Frontal cortex (tissue), 3 donors: ENCODE measurements at regions not wholly inside any gene's neighbourhood (a gene's known extent, or its start where the extent isn't known, plus 50 kb on each side); places are given as distances from the start of the nearest gene placed in this dataset.

Experiments
- DNase-seq, 2 donors: peaks; one replicate each; pipeline ENCODE4 v3.0.0; 2012; ENCODE audit warnings: low spot score in 2 of 2
- FAIRE-seq: peaks from 2 replicates; lab custom pipeline; 2012; peaks lifted over from hg19 to GRCh38; lab: Jason Lieb, UNC
- donor health status: control.
- donor health status: control.
- donor health status: control.

- FAIRE-seq (no peak), DNase-seq (no peak)
Measured at GRCh38 chr4:125082729-125083417, 231.9 kb upstream of the FAT4 start.

GRCh38 chr4:125072269-125072668 lies 242.5 kb upstream of the FAT4 start:
- no peak for FAIRE-seq

DNA sequence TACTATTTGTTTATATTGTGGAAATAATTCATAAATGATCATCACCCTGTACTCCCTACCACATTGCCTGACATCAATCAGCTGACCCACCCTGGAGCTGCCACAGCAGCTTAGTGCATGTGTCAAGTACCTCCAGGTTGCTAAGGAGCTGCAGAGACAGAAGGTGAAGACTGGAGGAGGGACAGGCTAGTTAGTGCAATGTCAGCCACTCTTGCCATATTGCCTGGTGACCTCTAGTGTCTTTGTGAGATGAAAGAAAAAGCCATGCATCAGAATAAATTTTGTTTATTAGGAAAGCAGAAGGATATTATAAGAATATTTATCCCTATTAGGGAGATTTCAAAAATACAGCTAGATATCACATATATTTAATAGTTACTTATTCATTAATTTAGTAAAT lies 243.9 kb upstream of the FAT4 start:
- FAIRE-seq, result no peak
- no peak for DNase-seq

More at GRCh38 chr4:125072269-125072668, 242.5 kb upstream of the FAT4 start:
- no peak for DNase-seq

GRCh38 chr4:125062115-125063050 lies 252.4 kb upstream of the FAT4 start:
- DNase-seq, result no peak
- FAIRE-seq, result no peak

- FAIRE-seq (no peak), DNase-seq (no peak)
Measured at GRCh38 chr4:125060376-125060775, 254.4 kb upstream of the FAT4 start.

DNA sequence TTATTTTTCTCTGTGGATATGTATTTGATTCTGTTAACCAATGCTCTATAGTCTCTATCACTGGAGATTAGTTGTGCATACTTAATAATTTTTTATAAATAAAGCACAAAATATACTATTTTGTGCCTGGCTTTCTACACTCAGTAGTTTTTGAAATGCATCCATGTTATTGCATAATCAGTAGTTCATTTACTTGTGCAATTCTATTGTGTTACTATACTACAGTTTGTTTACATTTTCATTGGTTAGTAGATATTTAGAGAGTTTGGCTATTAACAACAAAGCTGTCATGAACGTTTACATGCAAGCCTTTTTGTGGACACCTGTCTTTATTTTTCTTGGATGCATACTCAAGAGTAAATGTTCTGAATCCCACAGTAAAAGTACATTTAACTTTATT lies 265.0 kb upstream of the FAT4 start:
- no peak for FAIRE-seq
- no peak for DNase-seq

GRCh38 chr4:125045311-125045710 lies 269.4 kb upstream of the FAT4 start:
- FAIRE-seq, result no peak
- DNase-seq, result no peak

DNA sequence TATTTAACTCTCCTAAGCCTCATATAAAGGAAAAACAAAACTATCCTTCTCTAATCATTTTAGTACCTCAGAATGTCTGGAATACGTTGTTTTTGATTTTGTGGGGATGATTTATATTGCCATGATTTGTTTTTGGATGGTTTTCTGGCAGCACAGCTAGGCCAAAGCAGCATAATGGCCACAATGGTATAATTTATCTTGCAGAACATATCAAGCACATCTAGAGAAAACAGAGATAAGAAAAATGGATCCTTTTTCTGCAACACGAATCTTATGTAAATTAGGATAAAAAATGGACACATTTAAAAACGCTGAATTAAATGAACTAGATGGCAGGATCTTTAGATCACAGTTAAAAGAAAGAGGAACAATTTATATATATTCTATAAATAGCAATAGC lies 269.9 kb upstream of the FAT4 start:
- DNase-seq (no peak), FAIRE-seq (no peak)

DNA sequence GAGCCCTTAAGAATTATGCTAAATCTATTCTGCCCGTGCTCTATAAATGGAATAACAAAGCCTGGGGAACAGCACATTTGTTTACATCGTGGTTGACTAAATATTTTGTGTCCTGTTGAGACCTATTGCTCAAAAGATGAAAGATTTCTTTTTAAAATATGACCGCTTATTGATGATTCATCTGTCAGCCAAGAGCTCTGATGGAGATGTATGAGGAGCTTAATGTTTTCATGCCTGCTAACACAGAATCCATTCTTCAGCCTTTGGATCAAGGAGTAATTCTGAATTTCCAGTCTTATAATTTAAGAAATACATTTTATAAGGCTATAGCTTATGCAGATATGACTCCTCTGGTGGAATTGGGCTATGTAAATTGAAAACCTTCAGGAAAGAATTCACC lies 271.3 kb upstream of the FAT4 start:
- FAIRE-seq (no peak), DNase-seq (no peak)

DNA sequence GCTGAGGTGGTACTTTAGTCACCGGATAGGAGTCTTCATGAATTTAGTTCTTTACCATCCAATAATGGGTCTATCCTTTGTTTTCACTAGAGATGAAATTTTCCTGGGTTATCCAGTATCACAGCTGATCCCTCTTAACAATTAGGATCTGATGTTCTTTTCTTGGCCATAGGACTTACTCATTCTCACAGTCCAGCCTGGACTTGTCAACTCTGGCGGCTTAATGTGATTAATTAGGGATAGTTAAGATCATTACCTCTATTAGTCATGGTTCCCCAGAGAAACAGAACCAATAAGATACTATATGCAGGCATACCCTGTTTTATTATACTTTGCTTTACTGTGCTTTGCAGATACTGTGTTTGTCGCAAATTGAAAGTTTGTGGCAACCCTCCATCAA lies 272.7 kb upstream of the FAT4 start:
- DNase-seq (no peak), FAIRE-seq (no peak)

- FAIRE-seq, result no peak
- DNase-seq, result no peak
Measured at GRCh38 chr4:125041372-125041930, 273.3 kb upstream of the FAT4 start.

GRCh38 chr4:125039550-125039949 lies 275.2 kb upstream of the FAT4 start:
- no peak for FAIRE-seq
- no peak for DNase-seq

DNA sequence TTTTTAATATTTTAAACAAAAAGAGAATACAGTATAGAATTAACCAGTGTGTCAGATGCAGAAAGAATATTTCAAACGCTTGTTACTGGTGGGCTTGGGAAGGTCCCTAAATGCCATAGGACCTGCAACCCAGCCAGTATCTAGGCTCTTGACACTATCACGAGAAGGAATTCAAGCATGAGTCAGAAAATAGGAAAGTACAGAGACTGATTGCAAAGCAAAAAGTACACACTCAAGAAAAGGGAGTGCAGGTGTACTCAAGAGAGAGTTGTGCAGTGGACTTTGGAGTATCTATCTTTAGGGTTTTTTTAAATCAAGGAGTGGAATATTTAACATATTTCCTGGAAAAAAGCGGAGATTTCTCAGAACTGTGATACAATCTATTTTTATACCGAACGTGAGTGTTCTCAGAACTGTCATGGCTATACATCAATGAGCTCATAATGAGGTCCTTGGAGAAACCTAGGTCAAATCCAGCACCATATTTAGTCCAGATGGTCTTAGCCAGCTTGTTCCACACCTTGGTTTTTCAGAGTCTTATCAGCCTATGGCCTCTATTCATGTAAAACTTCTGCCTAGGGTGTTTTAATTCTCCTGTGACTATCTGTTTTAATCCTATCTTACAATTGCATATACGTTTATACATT lies 291.8 kb upstream of the FAT4 start:
- FAIRE-seq, result no peak

GRCh38 chr4:125021189-125021588 lies 293.6 kb upstream of the FAT4 start:
- no peak for FAIRE-seq
- no peak for DNase-seq

More for the DNA sequence above, 291.8 kb upstream of the FAT4 start:
- no peak for DNase-seq

GRCh38 chr4:125020089-125021034 lies 294.4 kb upstream of the FAT4 start:
- FAIRE-seq, result no peak
- no peak for DNase-seq

DNA sequence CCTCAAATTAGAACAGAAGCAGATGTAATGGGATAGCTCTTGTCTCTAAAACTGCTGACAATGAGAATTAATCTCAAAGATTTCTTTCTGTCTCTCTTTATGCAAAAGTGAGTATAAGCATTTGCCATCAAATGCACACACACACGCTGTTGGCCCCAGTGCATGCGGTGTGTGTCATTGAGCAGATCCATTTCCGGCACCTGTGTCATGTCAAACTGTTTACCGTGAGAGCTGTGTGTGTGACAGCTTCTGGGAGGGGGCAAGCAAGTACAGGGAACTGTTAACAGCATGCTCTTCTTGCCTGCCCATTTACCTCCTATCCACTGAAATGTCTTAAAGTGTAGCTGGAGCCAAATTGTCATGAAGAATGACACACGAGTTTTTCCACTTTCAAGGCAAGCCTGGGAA lies 297.9 kb upstream of the FAT4 start:
- FAIRE-seq (no peak), DNase-seq (no peak)

- FAIRE-seq, result no peak
Measured at GRCh38 chr4:125013891-125014290, 300.9 kb upstream of the FAT4 start.

DNA sequence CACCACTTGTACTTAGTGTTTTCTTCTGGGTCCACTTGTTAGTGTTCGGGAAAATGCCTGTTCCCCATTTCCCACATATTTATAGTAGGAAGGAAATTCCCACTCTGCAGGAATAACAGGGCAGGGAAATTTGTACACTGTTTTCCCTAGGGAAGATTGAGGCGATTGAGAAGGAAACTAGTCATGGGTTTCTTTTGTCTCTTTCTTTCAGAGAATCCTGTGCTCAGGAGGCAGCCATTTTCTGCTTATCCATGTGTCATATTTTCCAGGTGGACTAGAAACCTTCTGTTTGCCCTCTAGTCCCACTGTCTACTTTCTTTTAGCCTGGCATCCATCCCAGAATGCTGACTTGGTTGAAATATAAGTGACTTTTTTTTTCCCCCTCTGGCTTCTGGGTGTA lies 299.1 kb upstream of the ANKRD50 start:
- DNase-seq (no peak), FAIRE-seq (no peak)

More at GRCh38 chr4:125013891-125014290, 300.9 kb upstream of the FAT4 start:
- no peak for DNase-seq

DNA sequence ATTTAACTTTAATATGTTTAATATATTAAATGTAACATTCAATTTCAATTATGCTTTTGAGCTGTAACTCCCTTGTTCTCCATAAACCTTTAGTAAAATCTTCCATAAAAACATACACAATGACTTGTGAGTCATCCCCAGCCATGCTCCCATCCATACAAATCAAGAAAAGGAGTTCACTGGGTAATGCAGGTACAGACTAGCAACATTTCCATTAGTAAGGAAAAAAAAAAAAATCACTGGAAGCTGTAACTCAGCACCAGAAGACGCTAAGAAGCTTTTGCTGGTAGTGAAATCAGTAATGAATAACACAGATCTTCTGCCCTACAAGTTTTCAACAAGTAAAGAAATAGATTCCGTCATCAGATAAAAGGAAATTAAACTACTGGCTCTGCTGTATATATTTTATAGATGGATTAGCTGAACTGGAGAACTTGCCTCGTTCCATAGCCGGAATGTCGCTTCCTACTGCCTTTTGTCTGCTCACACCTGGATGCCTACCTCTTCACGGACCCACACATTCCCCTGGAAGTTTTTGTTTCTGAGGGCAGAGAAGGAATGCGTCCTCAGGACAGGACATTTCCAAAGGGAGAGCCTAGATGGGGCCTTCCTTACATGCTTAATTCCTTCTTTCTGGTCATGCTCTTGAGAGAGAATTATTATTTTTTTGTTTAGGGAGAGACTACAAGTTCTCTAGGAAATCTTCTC lies 298.4 kb upstream of the ANKRD50 start:
- FAIRE-seq, result no peak
- DNase-seq, result no peak
